Endothelial cell of umbilical vein (primary cell): ENCODE measurements at regions not wholly inside any gene's neighbourhood (a gene's known extent, or its start where the extent isn't known, plus 50 kb on each side); places are given as distances from the start of the nearest gene placed in this dataset.

Experiments used
- CTCF ChIP-seq, 2 donors: IDR thresholded peaks; 1 replicate in 1 of 2; 2 replicates in 1 of 2; pipeline ENCODE4 v1.5.1; 2011; ENCODE audit warnings: low read length in 2 of 2, mild to moderate bottlenecking in 2 of 2, moderate library complexity in 2 of 2, control low read depth in 1 of 2, inconsistent platforms in 1 of 2, low read depth in 1 of 2; ENCODE audit not compliant: insufficient read depth in 1 of 2; ENCODE audit errors: extremely low read depth in 1 of 2
- MYC ChIP-seq: IDR thresholded peaks from one replicate; pipeline ENCODE4 v1.6.1; 2011; ENCODE audit warnings: mild to moderate bottlenecking, low read depth, low read length
- POLR2A ChIP-seq: IDR thresholded peaks from 2 replicates; pipeline ENCODE4 v1.6.1; 2012; ENCODE audit warnings: low read depth, mild to moderate bottlenecking, control low read depth, low read length
- POLR2AphosphoS5 ChIP-seq: IDR thresholded peaks from 2 replicates; pipeline ENCODE4 v1.6.1; 2012; ENCODE audit warnings: low read depth, mild to moderate bottlenecking, control low read depth, low read length, moderate library complexity; ENCODE audit not compliant: insufficient read depth

- TF ChIP-seq CTCF (IDR thresholded peaks at IDR 0.05; ENCODE audit: extremely low read depth in 1 of 2, insufficient read depth in 1 of 2, low read depth in 1 of 2, low read length in 2 of 2): no peak
- no peak for TF ChIP-seq POLR2A
- TF ChIP-seq POLR2AphosphoS5: no peak
- TF ChIP-seq MYC: no peak
Observed at GRCh38 chr9:115988701-115989100, 164.9 kb upstream of the PAPPA start.
